HEK293 (cell line): ENCODE measurements at regions not wholly inside any gene's neighbourhood (a gene's known extent, or its start where the extent isn't known, plus 50 kb on each side); places are given as distances from the start of the nearest gene placed in this dataset.

Experiments
- ATF2 ChIP-seq: fragments of 450-650 bp; formaldehyde crosslinking; IDR thresholded peaks from 2 replicates; pipeline ENCODE4 v1.5.1; 2016; ENCODE audit warnings: missing biosample characterization, missing genetic modification characterization, low read depth
- SALL2 ChIP-seq: fragments of 450-650 bp; formaldehyde crosslinking; IDR thresholded peaks from 2 replicates; pipeline ENCODE4 v1.5.0; 2017; ENCODE audit warnings: missing biosample characterization, mild to moderate bottlenecking, missing genetic modification characterization, borderline replicate concordance
- ZBTB26 ChIP-seq: fragments of 450-650 bp; formaldehyde crosslinking; optimal IDR thresholded peaks from 2 replicates; pipeline ENCODE3; 2016; ENCODE audit warnings: missing biosample characterization, mild to moderate bottlenecking, missing genetic modification characterization
- ZFP69B ChIP-seq: fragments of 450-650 bp; formaldehyde crosslinking; IDR thresholded peaks from 2 replicates; pipeline ENCODE4 v1.5.1; 2016; ENCODE audit warnings: missing biosample characterization, missing genetic modification characterization
- ZNF146 ChIP-seq: fragments of 450-650 bp; formaldehyde crosslinking; IDR thresholded peaks from 2 replicates; pipeline ENCODE4 v1.5.1; 2016; ENCODE audit warnings: missing biosample characterization, missing genetic modification characterization
- ZNF184 ChIP-seq: fragments of 450-650 bp; IDR thresholded peaks from 2 replicates; pipeline ENCODE4 v1.5.1; 2018; ENCODE audit warnings: missing biosample characterization, mild to moderate bottlenecking, missing genetic modification characterization
- ZNF23 ChIP-seq: fragments of 450-650 bp; formaldehyde crosslinking; IDR thresholded peaks from 2 replicates; pipeline ENCODE4 v1.5.1; 2016; ENCODE audit warnings: missing biosample characterization, missing genetic modification characterization, borderline replicate concordance
- ZNF510 ChIP-seq: fragments of 450-650 bp; formaldehyde crosslinking; IDR thresholded peaks from 2 replicates; pipeline ENCODE4 v1.5.1; 2018; ENCODE audit warnings: mild to moderate bottlenecking, missing genetic modification characterization, missing biosample characterization; ENCODE audit not compliant: insufficient replicate concordance
- ZNF513 ChIP-seq: fragments of 450-650 bp; IDR thresholded peaks from 2 replicates; pipeline ENCODE4 v1.5.1; 2018; ENCODE audit warnings: missing biosample characterization, missing genetic modification characterization
- ZNF792 ChIP-seq: fragments of 450-650 bp; formaldehyde crosslinking; IDR thresholded peaks from 2 replicates; pipeline ENCODE4 v1.5.1; 2016; ENCODE audit warnings: missing biosample characterization, missing genetic modification characterization
- ZSCAN5A ChIP-seq: fragments of 450-650 bp; formaldehyde crosslinking; IDR thresholded peaks from 2 replicates; pipeline ENCODE4 v1.5.1; 2016; ENCODE audit warnings: missing biosample characterization, missing genetic modification characterization
- TF ChIP-seq, protein P1 (sequence below): fragments of 450-650 bp; formaldehyde crosslinking; IDR thresholded peaks from 2 replicates; pipeline ENCODE4 v1.5.1; 2016; ENCODE audit warnings: missing biosample characterization, missing genetic modification characterization
- TF ChIP-seq, protein P2 (sequence below): fragments of 450-650 bp; formaldehyde crosslinking; IDR thresholded peaks from 2 replicates; pipeline ENCODE4 v1.5.1; 2016; ENCODE audit warnings: missing biosample characterization, missing genetic modification characterization

DNA sequence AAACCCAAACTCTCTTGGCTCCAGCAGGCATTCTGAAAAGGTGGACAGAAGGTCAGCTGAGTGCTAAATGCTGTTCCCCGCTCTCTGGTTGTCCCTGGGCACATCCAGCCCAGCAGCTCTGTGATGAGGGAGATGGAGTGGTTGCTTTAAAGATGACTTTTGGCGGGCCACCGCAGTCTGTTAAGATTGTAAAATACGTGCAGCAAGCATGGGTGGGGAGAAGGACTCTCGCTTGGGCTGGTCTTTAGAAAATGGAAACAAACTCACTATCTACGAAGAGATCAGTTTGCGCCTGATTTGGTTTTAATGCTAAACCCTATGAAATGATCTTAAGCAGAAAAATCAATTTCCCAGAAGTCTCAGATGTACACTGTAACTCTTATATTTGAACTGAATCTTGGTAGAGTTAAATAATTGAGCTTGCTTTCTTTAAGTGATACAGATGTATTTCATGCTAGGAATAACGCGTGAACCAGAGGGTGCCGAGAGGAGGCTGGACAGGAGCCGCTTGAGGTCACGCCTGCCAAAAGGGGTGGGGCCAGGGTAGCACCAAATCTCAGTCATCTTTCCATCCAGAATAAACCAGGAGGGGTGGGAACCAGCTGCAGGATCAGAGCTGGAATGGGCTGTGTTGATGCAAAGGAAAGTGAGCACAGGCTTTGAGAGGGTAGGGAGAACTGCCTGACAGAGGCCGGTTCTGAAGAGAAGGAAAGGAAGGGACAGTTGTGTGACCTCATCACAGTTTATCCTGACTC lies 170.2 kb upstream of the MKI67 start:
- TF ChIP-seq, protein P1, sequence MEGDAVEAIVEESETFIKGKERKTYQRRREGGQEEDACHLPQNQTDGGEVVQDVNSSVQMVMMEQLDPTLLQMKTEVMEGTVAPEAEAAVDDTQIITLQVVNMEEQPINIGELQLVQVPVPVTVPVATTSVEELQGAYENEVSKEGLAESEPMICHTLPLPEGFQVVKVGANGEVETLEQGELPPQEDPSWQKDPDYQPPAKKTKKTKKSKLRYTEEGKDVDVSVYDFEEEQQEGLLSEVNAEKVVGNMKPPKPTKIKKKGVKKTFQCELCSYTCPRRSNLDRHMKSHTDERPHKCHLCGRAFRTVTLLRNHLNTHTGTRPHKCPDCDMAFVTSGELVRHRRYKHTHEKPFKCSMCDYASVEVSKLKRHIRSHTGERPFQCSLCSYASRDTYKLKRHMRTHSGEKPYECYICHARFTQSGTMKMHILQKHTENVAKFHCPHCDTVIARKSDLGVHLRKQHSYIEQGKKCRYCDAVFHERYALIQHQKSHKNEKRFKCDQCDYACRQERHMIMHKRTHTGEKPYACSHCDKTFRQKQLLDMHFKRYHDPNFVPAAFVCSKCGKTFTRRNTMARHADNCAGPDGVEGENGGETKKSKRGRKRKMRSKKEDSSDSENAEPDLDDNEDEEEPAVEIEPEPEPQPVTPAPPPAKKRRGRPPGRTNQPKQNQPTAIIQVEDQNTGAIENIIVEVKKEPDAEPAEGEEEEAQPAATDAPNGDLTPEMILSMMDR (tag by site-specific recombination), result no peak
- no peak for TF ChIP-seq SALL2
- no peak for TF ChIP-seq ZNF23 (tag by site-specific recombination)
- no peak for TF ChIP-seq ZNF184 (tag by site-specific recombination)
- TF ChIP-seq ZNF510, result no peak
- TF ChIP-seq ZNF146 (tag by site-specific recombination), result no peak
- TF ChIP-seq ZNF513, result no peak
- no peak for TF ChIP-seq ZBTB26
- no peak for TF ChIP-seq ZNF792
- TF ChIP-seq, protein P2, sequence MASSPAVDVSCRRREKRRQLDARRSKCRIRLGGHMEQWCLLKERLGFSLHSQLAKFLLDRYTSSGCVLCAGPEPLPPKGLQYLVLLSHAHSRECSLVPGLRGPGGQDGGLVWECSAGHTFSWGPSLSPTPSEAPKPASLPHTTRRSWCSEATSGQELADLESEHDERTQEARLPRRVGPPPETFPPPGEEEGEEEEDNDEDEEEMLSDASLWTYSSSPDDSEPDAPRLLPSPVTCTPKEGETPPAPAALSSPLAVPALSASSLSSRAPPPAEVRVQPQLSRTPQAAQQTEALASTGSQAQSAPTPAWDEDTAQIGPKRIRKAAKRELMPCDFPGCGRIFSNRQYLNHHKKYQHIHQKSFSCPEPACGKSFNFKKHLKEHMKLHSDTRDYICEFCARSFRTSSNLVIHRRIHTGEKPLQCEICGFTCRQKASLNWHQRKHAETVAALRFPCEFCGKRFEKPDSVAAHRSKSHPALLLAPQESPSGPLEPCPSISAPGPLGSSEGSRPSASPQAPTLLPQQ (tag by site-specific recombination), result no peak
- no peak for TF ChIP-seq ZSCAN5A
- no peak for TF ChIP-seq ATF2 (tag by site-specific recombination)
- no peak for TF ChIP-seq ZFP69B (tag by site-specific recombination)
